IMR-90 (cell line): ENCODE measurements at regions not wholly inside any gene's neighbourhood (a gene's known extent, or its start where the extent isn't known, plus 50 kb on each side); places are given as distances from the start of the nearest gene placed in this dataset.

Experiments
- ATAC-seq: fragments of 200-7000 bp; cut with Tn5 transposase; 2 replicates; pipeline ENCODE4 v1.9.1; 2020; ENCODE audit warnings: low read depth, mild to moderate bottlenecking, moderate library complexity
- BruUV-seq: library from RNA; stranded (reverse); fragments of 400-500 nt; replicated peaks from 2 replicates; lab custom pipeline; 2021; lab: Mats Ljungman, UMichigan
- CTCF ChIA-PET: fragments of 300-600 bp; formaldehyde crosslinking; extraction: SDS; loops from one replicate; lab custom pipeline; 2021; ENCODE audit warnings: antibody characterized with exemption; lab: Yijun Ruan, JAX
- POLR2A ChIA-PET: fragments of 300-600 bp; sonication (Branson Sonifier 250); formaldehyde crosslinking; loops from one replicate; lab custom pipeline; 2022; ENCODE audit warnings: antibody characterized with exemption; ENCODE audit not compliant: unreplicated experiment; lab: Charles Lee
- DNase-seq: peaks from one replicate; pipeline ENCODE4 v3.0.0; 2013
- H2AFZ ChIP-seq: replicated peaks from 2 replicates; pipeline ENCODE3; 2013; ENCODE audit warnings: low read length, mild to moderate bottlenecking; ENCODE audit not compliant: poor library complexity
- H2AK5ac ChIP-seq: 2 replicates; pipeline ENCODE4 v1.6.1; 2013; ENCODE audit warnings: low read depth, low read length, inconsistent platforms
- H2AK9ac ChIP-seq: replicated peaks from 2 replicates; pipeline ENCODE3; 2013; ENCODE audit warnings: mild to moderate bottlenecking, low read depth, low read length, moderate library complexity; ENCODE audit not compliant: poor library complexity
- H2BK120ac ChIP-seq: 2 replicates; pipeline ENCODE4 v1.6.1; 2013; ENCODE audit warnings: low read depth, low read length, inconsistent platforms
- H2BK15ac ChIP-seq: 3 replicates; pipeline ENCODE4 v1.6.1; 2013; ENCODE audit warnings: low read depth, low read length, inconsistent platforms
- H2BK20ac ChIP-seq: 2 replicates; pipeline ENCODE4 v1.6.1; 2013; ENCODE audit warnings: low read depth, mild to moderate bottlenecking, inconsistent platforms, low read length, moderate library complexity
- H2BK5ac ChIP-seq: 2 replicates; pipeline ENCODE4 v1.6.1; 2013; ENCODE audit warnings: mild to moderate bottlenecking, low read depth, low read length, inconsistent platforms; ENCODE audit not compliant: poor library complexity, severe bottlenecking
- H3K14ac ChIP-seq: replicated peaks from 2 replicates; pipeline ENCODE4 v1.6.1; 2013; ENCODE audit warnings: low read depth, low read length, inconsistent platforms
- H3K18ac ChIP-seq: 2 replicates; pipeline ENCODE4 v1.6.1; 2013; ENCODE audit warnings: low read depth, low read length, control low read depth
- H3K23ac ChIP-seq: 2 replicates; pipeline ENCODE4 v1.6.1; 2013; ENCODE audit warnings: low read depth, low read length, inconsistent platforms
- H3K27ac ChIP-seq: 2 replicates; pipeline ENCODE4 v1.5.1; 2013; ENCODE audit warnings: mild to moderate bottlenecking, control low read depth, low read length; ENCODE audit not compliant: insufficient read depth
- H3K27me3 ChIP-seq: 2 replicates; pipeline ENCODE4 v1.6.1; 2013; ENCODE audit warnings: low read length; ENCODE audit not compliant: control insufficient read depth, insufficient read depth
- H3K36me3 ChIP-seq: 2 replicates; pipeline ENCODE4 v1.6.1; 2013; ENCODE audit warnings: low read length, mixed read lengths; ENCODE audit not compliant: control insufficient read depth, insufficient read depth
- H3K4ac ChIP-seq: 2 replicates; pipeline ENCODE4 v1.6.1; 2013; ENCODE audit warnings: low read depth, low read length, inconsistent platforms
- H3K4me1 ChIP-seq: 2 replicates; pipeline ENCODE4 v1.6.1; 2013; ENCODE audit warnings: low read length, mixed read lengths; ENCODE audit not compliant: control insufficient read depth, insufficient read depth
- H3K4me2 ChIP-seq: 2 replicates; pipeline ENCODE4 v1.6.1; 2013; ENCODE audit warnings: low read depth, mild to moderate bottlenecking, control low read depth, low read length, moderate library complexity
- H3K4me3 ChIP-seq: 2 replicates; pipeline ENCODE4 v1.5.1; 2013; ENCODE audit warnings: low read depth, mild to moderate bottlenecking, control low read depth, low read length, moderate library complexity; ENCODE audit not compliant: insufficient read depth
- H3K56ac ChIP-seq: 2 replicates; pipeline ENCODE4 v1.6.1; 2013; ENCODE audit warnings: low read length, inconsistent platforms; ENCODE audit not compliant: insufficient read depth; ENCODE audit errors: extremely low read depth
- H3K79me1 ChIP-seq, 2 experiments: 2 replicates each; pipeline ENCODE4 v1.6.1; 2013; ENCODE audit warnings: low read length in 2 of 2, inconsistent platforms in 1 of 2, low read depth in 1 of 2
- H3K9ac ChIP-seq: 2 replicates; pipeline ENCODE4 v1.6.1; 2013; ENCODE audit warnings: low read depth, low read length, control low read depth
- H3K9me1 ChIP-seq: 2 replicates; pipeline ENCODE4 v1.6.1; 2013; ENCODE audit warnings: low read length, inconsistent platforms; ENCODE audit not compliant: insufficient read depth
- H3K9me3 ChIP-seq: 2 replicates; pipeline ENCODE4 v1.6.1; 2013; ENCODE audit warnings: low read length; ENCODE audit not compliant: control insufficient read depth, insufficient read depth
- H4K20me1 ChIP-seq: 2 replicates; pipeline ENCODE4 v1.6.1; 2013; ENCODE audit warnings: low read length, inconsistent platforms; ENCODE audit not compliant: insufficient read depth
- H4K5ac ChIP-seq: 2 replicates; pipeline ENCODE4 v1.6.1; 2013; ENCODE audit warnings: mild to moderate bottlenecking, low read depth, low read length, control low read depth
- H4K8ac ChIP-seq, 2 experiments: 2 replicates each; pipeline ENCODE4 v1.6.1; 2013; ENCODE audit warnings: low read depth in 2 of 2, low read length in 2 of 2, control low read depth in 1 of 2, inconsistent platforms in 1 of 2
- H4K91ac ChIP-seq: 2 replicates; pipeline ENCODE4 v1.6.1; 2013; ENCODE audit warnings: low read depth, low read length, inconsistent platforms; ENCODE audit not compliant: insufficient read depth
- CEBPB ChIP-seq: IDR thresholded peaks from 2 replicates; pipeline ENCODE4 v1.6.1; 2012; ENCODE audit warnings: low read depth, low read length, improper control_type of control experiment
- FOS ChIP-seq: fragments of 150-350 bp; IDR thresholded peaks from 2 replicates; pipeline ENCODE4 v1.6.1; 2016; ENCODE audit warnings: low read depth, low read length
- POLR2A ChIP-seq: IDR thresholded peaks from 2 replicates; pipeline ENCODE4 v1.6.1; 2012; ENCODE audit warnings: mild to moderate bottlenecking, low read depth, low read length
- RAD21 ChIP-seq: IDR thresholded peaks from 2 replicates; pipeline ENCODE4 v1.6.1; 2012; ENCODE audit warnings: low read length, improper control_type of control experiment
- whole genome bisulfite sequencing, 2 experiments: methylation state at CpG; one replicate each; pipeline versions ENCODE4 v1.1.5 to v1.1.7; 2013; ENCODE audit warnings: missing lambda C conversion rate in 2 of 2; ENCODE audit not compliant: insufficient read length in 1 of 2; ENCODE audit errors: extremely low coverage in 2 of 2; 5-methylcytosine and 5-hydroxymethylcytosine counted together
- dilution Hi-C: fragments of 300-500 bp; cut with HindIII; formaldehyde crosslinking; loops from one replicate; pipeline ENCODE4 v1.14.3; 2018; ENCODE audit warnings: low sequenced_read_pairs; ENCODE audit not compliant: unreplicated experiment
- in situ Hi-C: fragments of 300-500 bp; cut with MboI; formaldehyde crosslinking; loops from 3 replicates; pipeline ENCODE4 v1.14.3; 2019; ENCODE audit warnings: low sequenced_read_pairs, inconsistent platforms, mixed read lengths
- intact Hi-C: fragments of 100-400 bp; cut with micrococcal nuclease; formaldehyde crosslinking; loops from 2 replicates; pipeline ENCODE4 v1.10.0; 2022
- TF ChIP-seq, protein P1 (sequence below): conservative IDR thresholded peaks from 2 replicates; pipeline ENCODE4 v1.5.1; 2012; ENCODE audit warnings: mild to moderate bottlenecking, low read depth, low read length, improper control_type of control experiment
- TF ChIP-seq, protein P2 (sequence below): fragments of 150-350 bp; IDR thresholded peaks from 2 replicates; pipeline ENCODE4 v1.6.1; 2017; ENCODE audit warnings: mild to moderate bottlenecking, antibody characterized with exemption, low read length, low read depth

DNA sequence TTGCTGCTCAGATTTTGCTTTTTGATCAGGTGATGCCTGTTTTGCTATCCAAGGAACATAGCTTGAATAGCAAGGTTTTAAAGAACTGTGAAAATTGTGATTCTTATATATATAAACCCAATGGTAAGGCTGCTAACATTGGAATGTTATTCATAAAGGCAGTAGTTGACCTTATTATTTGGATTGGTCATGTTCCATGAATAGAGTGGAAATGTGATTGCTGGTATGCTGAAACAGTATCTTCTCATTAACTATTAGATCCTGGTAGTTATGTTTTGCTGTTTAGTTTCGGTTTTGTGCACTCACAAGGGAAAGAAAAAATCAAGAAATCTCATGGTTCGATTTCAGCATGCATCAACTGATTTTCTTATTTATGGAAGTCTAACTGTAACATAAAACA is 78.7 kb upstream of the NPHP3 start:
- H3K36me3 ChIP-seq: no peaks in the 10 kb centered on the region
- dilution Hi-C loops: no loop called here
- H3K18ac ChIP-seq: no peak overlapping the region
- no peak overlapping the region for H2BK20ac ChIP-seq
- ChIA-PET CTCF (no interaction called here), POLR2A (no interaction called here)
- H4K8ac ChIP-seq: no peak overlapping the region
- DNase-seq (no peak), ATAC-seq (0 out of 2 replicates have a peak, but pooled peaks have one; percentile 49)
- no peak overlapping the region for H3K56ac ChIP-seq
- H3K79me1 ChIP-seq: no peaks in the 10 kb centered on the region
- intact Hi-C loops: no loop called here
- TF ChIP-seq POLR2A (no peak), RAD21 (no peak), CEBPB (no peak), FOS (no peak)
- TF ChIP-seq, protein P1, sequence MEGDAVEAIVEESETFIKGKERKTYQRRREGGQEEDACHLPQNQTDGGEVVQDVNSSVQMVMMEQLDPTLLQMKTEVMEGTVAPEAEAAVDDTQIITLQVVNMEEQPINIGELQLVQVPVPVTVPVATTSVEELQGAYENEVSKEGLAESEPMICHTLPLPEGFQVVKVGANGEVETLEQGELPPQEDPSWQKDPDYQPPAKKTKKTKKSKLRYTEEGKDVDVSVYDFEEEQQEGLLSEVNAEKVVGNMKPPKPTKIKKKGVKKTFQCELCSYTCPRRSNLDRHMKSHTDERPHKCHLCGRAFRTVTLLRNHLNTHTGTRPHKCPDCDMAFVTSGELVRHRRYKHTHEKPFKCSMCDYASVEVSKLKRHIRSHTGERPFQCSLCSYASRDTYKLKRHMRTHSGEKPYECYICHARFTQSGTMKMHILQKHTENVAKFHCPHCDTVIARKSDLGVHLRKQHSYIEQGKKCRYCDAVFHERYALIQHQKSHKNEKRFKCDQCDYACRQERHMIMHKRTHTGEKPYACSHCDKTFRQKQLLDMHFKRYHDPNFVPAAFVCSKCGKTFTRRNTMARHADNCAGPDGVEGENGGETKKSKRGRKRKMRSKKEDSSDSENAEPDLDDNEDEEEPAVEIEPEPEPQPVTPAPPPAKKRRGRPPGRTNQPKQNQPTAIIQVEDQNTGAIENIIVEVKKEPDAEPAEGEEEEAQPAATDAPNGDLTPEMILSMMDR: no peak
- TF ChIP-seq, protein P2, sequence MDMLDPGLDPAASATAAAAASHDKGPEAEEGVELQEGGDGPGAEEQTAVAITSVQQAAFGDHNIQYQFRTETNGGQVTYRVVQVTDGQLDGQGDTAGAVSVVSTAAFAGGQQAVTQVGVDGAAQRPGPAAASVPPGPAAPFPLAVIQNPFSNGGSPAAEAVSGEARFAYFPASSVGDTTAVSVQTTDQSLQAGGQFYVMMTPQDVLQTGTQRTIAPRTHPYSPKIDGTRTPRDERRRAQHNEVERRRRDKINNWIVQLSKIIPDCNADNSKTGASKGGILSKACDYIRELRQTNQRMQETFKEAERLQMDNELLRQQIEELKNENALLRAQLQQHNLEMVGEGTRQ: no peak
- H3K4me3 ChIP-seq: no peak overlapping the region
- H3K27ac ChIP-seq: no peak overlapping the region
- no TSS peak for BruUV-seq
- H2BK120ac ChIP-seq: no peak overlapping the region
- H3K4me1 ChIP-seq: no peaks in the 10 kb centered on the region
- H3K9me1 ChIP-seq: no peaks in the 10 kb centered on the region
- no CpG with 5 or more reads among the region's 2 CpGs for WGBS, 2 experiments
- no peak overlapping the region for H2AFZ ChIP-seq
- no peak overlapping the region for H3K9ac ChIP-seq
- H3K9me3 ChIP-seq: no peaks in the 10 kb centered on the region
- no peak overlapping the region for H3K4ac ChIP-seq
- in situ Hi-C loops: no loop called here
- H4K5ac ChIP-seq: no peak overlapping the region
- no peak overlapping the region for H2BK5ac ChIP-seq
- H2AK5ac ChIP-seq: no peak overlapping the region
- H2BK15ac ChIP-seq: no peak overlapping the region
- no peaks in the 10 kb centered on the region for H4K20me1 ChIP-seq
- no peaks in the 10 kb centered on the region for H3K27me3 ChIP-seq
- no peak overlapping the region for H3K23ac ChIP-seq
- no peak overlapping the region for H4K91ac ChIP-seq
- no peak overlapping the region for H3K14ac ChIP-seq
- H3K4me2 ChIP-seq: no peak overlapping the region
- no peak overlapping the region for H2AK9ac ChIP-seq
